Chondrocyte (in vitro differentiated cells): ENCODE measurements at regions not wholly inside any gene's neighbourhood (a gene's known extent, or its start where the extent isn't known, plus 50 kb on each side); places are given as distances from the start of the nearest gene placed in this dataset.

Experiments used
- DNase-seq: peaks from one replicate; pipeline ENCODE4 v3.0.0; 2021; ENCODE audit warnings: mixed read lengths, low spot score
- H3K27ac Mint-ChIP-seq: one replicate; pipeline ENCODE4 v1.8.0; 2021; ENCODE audit warnings: mild to moderate bottlenecking, moderate library complexity, mixed read lengths; ENCODE audit not compliant: unreplicated experiment
- H3K27me3 Mint-ChIP-seq: 2 replicates; pipeline ENCODE4 v1.8.0; 2021; ENCODE audit warnings: low read depth, mixed read lengths
- H3K36me3 Mint-ChIP-seq: 2 replicates; pipeline ENCODE4 v1.8.0; 2021; ENCODE audit warnings: low read depth, mixed read lengths
- H3K4me1 Mint-ChIP-seq: 2 replicates; pipeline ENCODE4 v1.8.0; 2021; ENCODE audit warnings: low read depth, mild to moderate bottlenecking, mixed read lengths
- H3K4me3 Mint-ChIP-seq: one replicate; pipeline ENCODE4 v1.8.0; 2021; ENCODE audit warnings: mild to moderate bottlenecking, moderate library complexity, mixed read lengths; ENCODE audit not compliant: unreplicated experiment
- H3K9me3 Mint-ChIP-seq: 2 replicates; pipeline ENCODE4 v1.8.0; 2021; ENCODE audit warnings: low read depth, mixed read lengths
- TF ChIP-seq, protein P1 (sequence below): fragments of 200-600 bp; sonication (generic); IDR thresholded peaks from 2 replicates; pipeline ENCODE4 v1.5.0; 2021; ENCODE audit warnings: antibody characterized with exemption, mild to moderate bottlenecking, moderate library complexity

DNA sequence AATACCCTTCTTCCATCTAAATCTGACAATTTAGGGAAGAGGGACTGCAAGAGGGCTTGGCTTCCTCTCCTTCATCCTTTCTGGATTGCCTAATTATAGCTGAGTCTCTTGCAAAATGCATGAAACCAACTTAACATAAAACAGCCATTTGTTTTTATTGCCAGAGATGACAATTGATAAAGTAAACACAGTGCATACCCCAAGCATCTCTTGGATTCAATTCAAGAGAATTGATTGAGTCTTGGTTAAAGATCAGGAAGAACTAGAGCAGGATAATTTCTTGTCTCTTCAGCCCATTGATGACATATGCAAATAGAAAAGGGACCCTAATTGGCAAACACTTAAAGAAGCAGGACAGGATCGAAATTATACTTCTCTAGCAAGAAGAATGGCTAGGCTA, 617.1 kb upstream of the PTBP2 start:
- Mint-ChIP-seq H3K9me3 (peaks cover 3% of the 10 kb centered on the region), H3K4me3 (no peak overlapping the region), H3K27me3 (peaks cover 21% of the 10 kb centered on the region), H3K4me1 (no peaks in the 10 kb centered on the region), H3K27ac (no peak overlapping the region), H3K36me3 (no peaks in the 10 kb centered on the region)
- TF ChIP-seq, protein P1, sequence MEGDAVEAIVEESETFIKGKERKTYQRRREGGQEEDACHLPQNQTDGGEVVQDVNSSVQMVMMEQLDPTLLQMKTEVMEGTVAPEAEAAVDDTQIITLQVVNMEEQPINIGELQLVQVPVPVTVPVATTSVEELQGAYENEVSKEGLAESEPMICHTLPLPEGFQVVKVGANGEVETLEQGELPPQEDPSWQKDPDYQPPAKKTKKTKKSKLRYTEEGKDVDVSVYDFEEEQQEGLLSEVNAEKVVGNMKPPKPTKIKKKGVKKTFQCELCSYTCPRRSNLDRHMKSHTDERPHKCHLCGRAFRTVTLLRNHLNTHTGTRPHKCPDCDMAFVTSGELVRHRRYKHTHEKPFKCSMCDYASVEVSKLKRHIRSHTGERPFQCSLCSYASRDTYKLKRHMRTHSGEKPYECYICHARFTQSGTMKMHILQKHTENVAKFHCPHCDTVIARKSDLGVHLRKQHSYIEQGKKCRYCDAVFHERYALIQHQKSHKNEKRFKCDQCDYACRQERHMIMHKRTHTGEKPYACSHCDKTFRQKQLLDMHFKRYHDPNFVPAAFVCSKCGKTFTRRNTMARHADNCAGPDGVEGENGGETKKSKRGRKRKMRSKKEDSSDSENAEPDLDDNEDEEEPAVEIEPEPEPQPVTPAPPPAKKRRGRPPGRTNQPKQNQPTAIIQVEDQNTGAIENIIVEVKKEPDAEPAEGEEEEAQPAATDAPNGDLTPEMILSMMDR = no peak
- no peak for DNase-seq

- H3K36me3 Mint-ChIP-seq = no peaks in the 10 kb centered on the region
- peaks cover 3% of the 10 kb centered on the region for H3K9me3 Mint-ChIP-seq
- TF ChIP-seq, protein P1 = no peak
- no peak overlapping the region for H3K4me3 Mint-ChIP-seq
- H3K27me3 Mint-ChIP-seq = peaks cover 23% of the 10 kb centered on the region
- no peak for DNase-seq
- H3K4me1 Mint-ChIP-seq = no peaks in the 10 kb centered on the region
- no peak overlapping the region for H3K27ac Mint-ChIP-seq
Measured at GRCh38 chr1:96104906-96105305, 616.7 kb upstream of the PTBP2 start.

DNA sequence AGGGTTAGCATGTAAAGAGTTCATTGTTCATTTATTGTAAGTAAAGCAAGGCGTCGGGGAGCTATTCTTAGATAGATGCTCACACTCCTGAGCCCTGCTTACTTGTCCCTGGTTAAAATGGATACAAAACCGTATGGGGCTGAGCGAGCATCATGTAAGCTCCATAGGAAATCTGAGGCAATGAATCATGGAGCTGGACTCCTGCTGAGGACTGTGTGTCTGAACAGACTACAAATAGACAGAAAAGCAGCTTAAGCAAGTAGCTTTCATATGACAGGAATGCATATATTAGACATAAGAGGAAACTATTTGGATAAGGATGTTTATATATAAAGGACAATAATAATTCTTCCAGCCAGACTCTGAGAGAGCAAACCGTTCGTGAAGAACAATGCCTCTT, 604.9 kb upstream of the PTBP2 start:
- H3K36me3 Mint-ChIP-seq = no peaks in the 10 kb centered on the region
- no peak overlapping the region for H3K27ac Mint-ChIP-seq
- DNase-seq = no peak

GRCh38 chr1:96130432-96130831, 591.2 kb upstream of the PTBP2 start:
- no peaks in the 10 kb centered on the region for H3K36me3 Mint-ChIP-seq
- H3K27me3 Mint-ChIP-seq = peaks cover 5% of the 10 kb centered on the region
- no peak overlapping the region for H3K27ac Mint-ChIP-seq
- TF ChIP-seq, protein P1 = no peak
- no peak overlapping the region for H3K4me3 Mint-ChIP-seq
- H3K9me3 Mint-ChIP-seq = no peaks in the 10 kb centered on the region
- DNase-seq = no peak
- no peaks in the 10 kb centered on the region for H3K4me1 Mint-ChIP-seq

More for the DNA sequence above, 604.9 kb upstream of the PTBP2 start:
- H3K27me3 Mint-ChIP-seq = peaks cover 8% of the 10 kb centered on the region
- no peak overlapping the region for H3K4me3 Mint-ChIP-seq
- H3K4me1 Mint-ChIP-seq = peaks cover 10% of the 10 kb centered on the region
- no peaks in the 10 kb centered on the region for H3K9me3 Mint-ChIP-seq
- TF ChIP-seq, protein P1 = no peak

GRCh38 chr1:96144636-96145035, 576.9 kb upstream of the PTBP2 start:
- H3K4me3 Mint-ChIP-seq = no peak overlapping the region
- peaks cover 10% of the 10 kb centered on the region for H3K9me3 Mint-ChIP-seq
- no peaks in the 10 kb centered on the region for H3K36me3 Mint-ChIP-seq
- H3K27me3 Mint-ChIP-seq = no peaks in the 10 kb centered on the region
- no peak overlapping the region for H3K27ac Mint-ChIP-seq
- no peak for DNase-seq
- TF ChIP-seq, protein P1 = no peak
- H3K4me1 Mint-ChIP-seq = no peaks in the 10 kb centered on the region
